Bronchial epithelial cell (primary cell): ENCODE measurements at regions not wholly inside any gene's neighbourhood (a gene's known extent, or its start where the extent isn't known, plus 50 kb on each side); places are given as distances from the start of the nearest gene placed in this dataset.

Experiments
- DNase-seq: peaks from one replicate; pipeline ENCODE4 v3.0.0-alpha.2; 2010; ENCODE audit warnings: low read depth
- FAIRE-seq: peaks from 2 replicates; lab custom pipeline; 2011; peaks lifted over from hg19 to GRCh38; lab: Jason Lieb, UNC
- H3K27me3 ChIP-seq: 2 replicates; pipeline ENCODE4 v1.5.1; 2011; ENCODE audit warnings: low read length; ENCODE audit not compliant: control insufficient read depth, insufficient read depth
- H3K36me3 ChIP-seq: 2 replicates; pipeline ENCODE4 v1.5.1; 2011; ENCODE audit warnings: low read length; ENCODE audit not compliant: control insufficient read depth, insufficient read depth
- H3K4me3 ChIP-seq: 2 replicates; pipeline ENCODE4 v1.5.1; 2011; ENCODE audit warnings: mild to moderate bottlenecking, low read depth, low read length, control low read depth
- CTCF ChIP-seq: IDR thresholded peaks from 2 replicates; pipeline ENCODE4 v1.5.1; 2011; ENCODE audit warnings: mild to moderate bottlenecking, moderate library complexity, low read length, control low read depth, inconsistent platforms; ENCODE audit not compliant: insufficient read depth, severe bottlenecking

GRCh38 chr4:36712013-36712412 is 430.6 kb downstream of the DTHD1 start:
- no peaks in the 10 kb centered on the region for H3K27me3 ChIP-seq
- peak; percentile 29 for DNase-seq
- no peak for FAIRE-seq
- TF ChIP-seq CTCF, result no peak
- H3K36me3 ChIP-seq, result no peaks in the 10 kb centered on the region
- no peak overlapping the region for H3K4me3 ChIP-seq

GRCh38 chr4:36716874-36717273 is 435.5 kb downstream of the DTHD1 start:
- Histone ChIP-seq H3K36me3 (no peaks in the 10 kb centered on the region), H3K4me3 (no peak overlapping the region), H3K27me3 (no peaks in the 10 kb centered on the region)
- FAIRE-seq (peak; percentile 79), DNase-seq (peak; percentile 80)
- TF ChIP-seq CTCF, result no peak

- no peak for FAIRE-seq
- Histone ChIP-seq H3K27me3 (no peaks in the 10 kb centered on the region), H3K4me3 (no peak overlapping the region), H3K36me3 (no peaks in the 10 kb centered on the region)
- no peak for TF ChIP-seq CTCF
- no peak for DNase-seq
These were observed 438.0 kb downstream of the DTHD1 start for GRCh38 chr4:36719425-36719824.

GRCh38 chr4:36722986-36723385 is 441.6 kb downstream of the DTHD1 start:
- Histone ChIP-seq H3K27me3 (no peaks in the 10 kb centered on the region), H3K36me3 (no peaks in the 10 kb centered on the region), H3K4me3 (no peak overlapping the region)
- no peak for TF ChIP-seq CTCF
- DNase-seq (no peak), FAIRE-seq (no peak)

GRCh38 chr4:36734334-36734733 is 452.9 kb downstream of the DTHD1 start:
- TF ChIP-seq CTCF, result no peak
- FAIRE-seq (no peak), DNase-seq (no peak)

GRCh38 chr4:36737691-36738090 is 456.3 kb downstream of the DTHD1 start:
- FAIRE-seq, result peak; percentile 66

More at GRCh38 chr4:36734334-36734733, 452.9 kb downstream of the DTHD1 start:
- no peaks in the 10 kb centered on the region for H3K27me3 ChIP-seq
- no peaks in the 10 kb centered on the region for H3K36me3 ChIP-seq
- H3K4me3 ChIP-seq, result no peak overlapping the region

More at GRCh38 chr4:36737691-36738090, 456.3 kb downstream of the DTHD1 start:
- TF ChIP-seq CTCF, result no peak
- Histone ChIP-seq H3K27me3 (no peaks in the 10 kb centered on the region), H3K36me3 (no peaks in the 10 kb centered on the region), H3K4me3 (no peak overlapping the region)
- no peak for DNase-seq
